OCI-LY7 (cell line): ENCODE measurements at regions not wholly inside any gene's neighbourhood (a gene's known extent, or its start where the extent isn't known, plus 50 kb on each side); places are given as distances from the start of the nearest gene placed in this dataset.

Experiments
- CTCF ChIP-seq: fragments of 200-600 bp; sonication (generic); conservative IDR thresholded peaks from 2 replicates; pipeline ENCODE4 v1.5.1; 2014; ENCODE audit warnings: mild to moderate bottlenecking, antibody characterized with exemption, low read length, moderate library complexity, mixed read lengths
- EZH2phosphoT487 ChIP-seq: fragments of 200-600 bp; sonication (generic); IDR thresholded peaks from 2 replicates; pipeline ENCODE4 v1.6.1; 2018; ENCODE audit warnings: low read depth, borderline replicate concordance, mild to moderate bottlenecking, mixed run types, antibody characterized with exemption, low read length, moderate library complexity, mixed read lengths

- TF ChIP-seq CTCF (no peak), EZH2phosphoT487 (no peak)
These were observed 487.4 kb upstream of the ZEB2 start for GRCh38 chr2:145007093-145007959.
